ENCODE measurements at regions not wholly inside any gene's neighbourhood (a gene's known extent, or its start where the extent isn't known, plus 50 kb on each side); places are given as distances from the start of the nearest gene placed in this dataset.

- Histone ChIP-seq H3K79me2 (ENCODE audit: control insufficient read depth, insufficient read depth, low read length) (no peaks in the 10 kb centered on the region), H3K9me1 (ENCODE audit: control insufficient read depth, insufficient read depth, low read length) (no peaks in the 10 kb centered on the region), H3K4me1 (replicated peaks in 1 of 2; ENCODE audit: control insufficient read depth in 2 of 2, insufficient read depth in 2 of 2, low read length in 2 of 2) (no peaks in the 10 kb centered on the region), H3K9me3 (replicated peaks; ENCODE audit: control insufficient read depth, insufficient read depth, low read depth, low read length) (no peaks in the 10 kb centered on the region), H3K36me3 (ENCODE audit: control insufficient read depth, insufficient read depth, low read length) (no peaks in the 10 kb centered on the region), H3K27me3 (ENCODE audit: control insufficient read depth in 2 of 2, insufficient read depth in 2 of 2, low read length in 2 of 2) (no peaks in the 10 kb centered on the region), H3K27ac (ENCODE audit: extremely low read depth, low read depth, low read length) (no peak overlapping the region), H3K4me3 (no peak overlapping the region), H4K20me1 (replicated peaks; ENCODE audit: control insufficient read depth, insufficient read depth, low read length) (no peaks in the 10 kb centered on the region), H2AFZ (ENCODE audit: low read depth, low read length) (no peak overlapping the region), H3K9ac (ENCODE audit: insufficient read depth in 1 of 2, low read depth in 2 of 2, low read length in 2 of 2) (no peak overlapping the region), H3K4me2 (ENCODE audit: insufficient read depth, low read length) (no peak overlapping the region)
- no TSS peak for BruUV-seq (replicated peaks)
- in situ Hi-C loops (cut with MboI) (no loop called here), intact Hi-C loops (cut with micrococcal nuclease) (no loop called here)
- ATAC-seq (no peak), FAIRE-seq (no peak), DNase-seq (ENCODE audit: extremely low read depth in 1 of 4, low spot score in 3 of 4) (no peak)
- 0% methylated on average over 2 of the region's 2 CpGs for WGBS (ENCODE audit: insufficient coverage, low coverage, missing lambda C conversion rate)
- ChIA-PET POLR2A (no interaction called here), CTCF (ENCODE audit: low intra/inter-chr PET ratio) (no interaction called here)
- TF ChIP-seq NFRKB (IDR thresholded peaks at IDR 0.05; ENCODE audit: low read depth) = no peak
- no peak for TF ChIP-seq E2F4 (CRISPR knock-in tag; IDR thresholded peaks at IDR 0.05; ENCODE audit: low read depth)
- TF ChIP-seq ZMIZ1 (IDR thresholded peaks at IDR 0.05; ENCODE audit: low read depth in 2 of 2, low read length in 2 of 2) = no peak
- no peak for TF ChIP-seq SOX6 (IDR thresholded peaks at IDR 0.05)
- TF ChIP-seq ZNF436 (CRISPR knock-in tag; IDR thresholded peaks at IDR 0.05) = no peak
- TF ChIP-seq HDAC2 (IDR thresholded peaks at IDR 0.05) = no peak
- TF ChIP-seq NR2C1 (IDR thresholded peaks at IDR 0.05) = no peak
- TF ChIP-seq NR2C1 (tag; IDR thresholded peaks at IDR 0.05) = no peak
- no peak for TF ChIP-seq MIER1 (IDR thresholded peaks at IDR 0.05; ENCODE audit: low read depth)
- TF ChIP-seq HNRNPK (IDR thresholded peaks at IDR 0.05; ENCODE audit: low read depth, low read length, poor library complexity, severe bottlenecking) = no peak
- TF ChIP-seq U2AF2 (optimal IDR thresholded peaks at IDR 0.05; ENCODE audit: low read depth, low read length) = no peak
- TF ChIP-seq NELFE (IDR thresholded peaks at IDR 0.05; ENCODE audit: insufficient read depth, insufficient read length) = no peak
- TF ChIP-seq ZNF395 (CRISPR knock-in tag; IDR thresholded peaks at IDR 0.05) = no peak
- no peak for TF ChIP-seq BMI1 (IDR thresholded peaks at IDR 0.05; ENCODE audit: low read length)
Measured at GRCh38 chr2:220930271-220931076, 641.6 kb downstream of the EPHA4 start.

Measured in K562 (cell line).